Smooth muscle cell (in vitro differentiated cells): ENCODE measurements at regions not wholly inside any gene's neighbourhood (a gene's known extent, or its start where the extent isn't known, plus 50 kb on each side); places are given as distances from the start of the nearest gene placed in this dataset.

ENCODE experiments used
- DNase-seq: peaks from one replicate; lab custom pipeline; 2025; ENCODE audit not compliant: unreplicated experiment; lab: John Stamatoyannopoulos, UW
- H2AFZ ChIP-seq: fragments of 200-600 bp; sonication (generic); 2 replicates; pipeline ENCODE4 v1.6.0; 2016; ENCODE audit warnings: antibody characterized with exemption, low read depth, mild to moderate bottlenecking
- H3F3A ChIP-seq: fragments of 200-600 bp; sonication (generic); 2 replicates; pipeline ENCODE4 v1.6.0; 2017; ENCODE audit warnings: antibody characterized with exemption, low read depth
- H3K27ac ChIP-seq: fragments of 200-600 bp; sonication (generic); 2 replicates; pipeline ENCODE4 v1.5.1; 2016; ENCODE audit warnings: low read depth, mild to moderate bottlenecking
- H3K27me3 ChIP-seq: fragments of 200-600 bp; sonication (generic); 2 replicates; pipeline ENCODE4 v1.6.1; 2016; ENCODE audit warnings: low read depth, mild to moderate bottlenecking
- H3K36me3 ChIP-seq: fragments of 200-600 bp; sonication (generic); 2 replicates; pipeline ENCODE4 v1.5.1; 2016; ENCODE audit warnings: low read depth
- H3K4me1 ChIP-seq: fragments of 200-600 bp; sonication (generic); 2 replicates; pipeline ENCODE4 v1.5.1; 2016; ENCODE audit warnings: low read depth
- H3K4me2 ChIP-seq: fragments of 200-600 bp; sonication (generic); 2 replicates; pipeline ENCODE4 v1.6.0; 2016; ENCODE audit warnings: mild to moderate bottlenecking
- H3K4me3 ChIP-seq: fragments of 200-600 bp; sonication (generic); 2 replicates; pipeline ENCODE4 v1.5.1; 2016; ENCODE audit warnings: mild to moderate bottlenecking
- H3K79me2 ChIP-seq: fragments of 200-600 bp; sonication (generic); 2 replicates; pipeline ENCODE4 v1.6.0; 2016; ENCODE audit warnings: low read depth, mild to moderate bottlenecking
- H3K9ac ChIP-seq: fragments of 200-600 bp; sonication (generic); 2 replicates; pipeline ENCODE4 v1.6.0; 2016; ENCODE audit warnings: low read depth
- H3K9me3 ChIP-seq: fragments of 200-600 bp; sonication (generic); replicated peaks from 2 replicates; pipeline ENCODE4 v1.5.1; 2016; ENCODE audit warnings: low read depth
- H4K20me1 ChIP-seq: fragments of 200-600 bp; sonication (generic); 2 replicates; pipeline ENCODE4 v1.6.0; 2016; ENCODE audit warnings: low read depth
- CTCF ChIP-seq: fragments of 200-600 bp; sonication (generic); IDR thresholded peaks from 2 replicates; pipeline ENCODE4 v1.5.1; 2017; ENCODE audit warnings: borderline replicate concordance, mild to moderate bottlenecking, antibody characterized with exemption; ENCODE audit not compliant: insufficient read depth, poor library complexity, severe bottlenecking
- WGBS: methylation state at CpG from one replicate; pipeline ENCODE4 v1.1.7; 2016; ENCODE audit warnings: low lambda C conversion rate; 5-methylcytosine and 5-hydroxymethylcytosine counted together

DNA sequence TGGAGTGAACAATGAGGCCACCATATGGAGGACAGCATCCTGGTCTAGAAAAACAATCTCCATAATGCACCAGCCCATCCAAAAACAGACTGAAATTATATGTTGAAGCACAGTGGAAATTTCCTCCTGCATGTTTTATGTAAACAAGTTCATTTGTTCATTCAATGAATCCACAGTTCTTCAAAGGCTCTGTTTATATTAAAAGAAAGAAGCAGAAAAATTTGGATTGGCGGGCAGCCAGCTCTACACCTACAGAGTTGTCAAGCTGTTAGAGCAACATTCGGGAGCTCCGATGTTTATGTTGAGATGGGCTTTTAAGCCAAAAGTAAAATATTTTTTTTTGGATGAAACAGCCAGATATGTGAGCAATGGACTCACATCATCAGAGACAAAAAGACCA lies 395.3 kb upstream of the SULF2 start:
- no peak for DNase-seq
- Histone ChIP-seq H3K4me3 (no peak overlapping the region), H4K20me1 (no peaks in the 10 kb centered on the region), H3K4me2 (peak overlapping the region; percentile 20), H3K9ac (no peak overlapping the region), H3F3A (no peaks in the 10 kb centered on the region), H3K9me3 (no peaks in the 10 kb centered on the region), H3K27me3 (no peaks in the 10 kb centered on the region), H3K36me3 (no peaks in the 10 kb centered on the region), H3K27ac (peak overlapping the region; percentile 46), H2AFZ (no peak overlapping the region), H3K79me2 (no peaks in the 10 kb centered on the region), H3K4me1 (peaks cover 14% of the 10 kb centered on the region)
- WGBS, result 47% methylated on average over 3 of the region's 3 CpGs
- TF ChIP-seq CTCF, result no peak

DNA sequence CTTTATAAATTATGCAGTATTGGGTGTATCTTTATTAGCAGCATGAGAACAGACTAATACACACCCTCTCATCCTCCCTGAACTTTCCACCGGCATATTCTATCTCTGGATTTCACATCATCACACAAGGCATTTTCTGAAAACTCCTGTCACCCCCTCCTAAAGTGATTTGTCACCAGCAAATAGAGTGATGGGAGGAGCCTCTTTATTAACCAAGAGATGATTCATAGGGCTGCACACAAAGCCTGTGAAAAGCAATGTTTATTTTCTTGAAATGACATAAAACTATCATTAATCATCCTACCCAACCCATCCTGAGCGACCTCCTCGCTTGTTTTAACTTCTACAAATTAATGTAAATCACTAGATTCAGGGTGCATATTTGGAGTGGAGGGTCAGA lies 394.7 kb upstream of the SULF2 start:
- WGBS, result 19% methylated on average over 3 of the region's 3 CpGs
- DNase-seq, result no peak
- Histone ChIP-seq H2AFZ (no peak overlapping the region), H3K27me3 (no peaks in the 10 kb centered on the region), H3K36me3 (no peaks in the 10 kb centered on the region), H4K20me1 (no peaks in the 10 kb centered on the region), H3F3A (no peaks in the 10 kb centered on the region), H3K9me3 (no peaks in the 10 kb centered on the region), H3K4me1 (peaks cover 14% of the 10 kb centered on the region), H3K4me3 (no peak overlapping the region), H3K27ac (peak overlapping the region; percentile 46), H3K9ac (no peak overlapping the region), H3K79me2 (no peaks in the 10 kb centered on the region), H3K4me2 (peak overlapping the region; percentile 20)
- no peak for TF ChIP-seq CTCF

DNA sequence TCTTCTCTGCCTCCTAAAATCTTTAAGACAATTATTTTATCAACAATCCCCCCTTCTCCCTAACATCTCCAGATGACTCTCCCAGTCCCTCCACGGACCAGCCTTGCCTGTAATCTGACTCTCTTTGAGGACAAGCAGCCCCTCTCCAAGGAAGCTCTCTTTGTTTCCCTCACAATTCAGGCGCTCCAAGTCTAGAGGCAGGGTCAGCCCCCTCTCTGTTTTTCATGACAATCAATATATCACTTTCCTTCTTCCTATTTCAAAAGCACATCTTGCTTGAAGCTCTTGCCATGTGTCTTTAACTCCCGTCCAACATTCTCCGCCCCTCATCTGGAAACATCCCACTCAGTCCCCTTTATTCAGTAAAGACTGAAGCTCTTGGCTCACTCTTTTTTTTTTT lies 393.4 kb upstream of the SULF2 start:
- Histone ChIP-seq H3K4me2 (no peak overlapping the region), H3K4me1 (peaks cover 9% of the 10 kb centered on the region)

More for the DNA sequence above, 393.4 kb upstream of the SULF2 start:
- no peak for TF ChIP-seq CTCF
- no peaks in the 10 kb centered on the region for H3K9me3 ChIP-seq
- WGBS, result 60% methylated on average over 4 of the region's 4 CpGs
- no peak overlapping the region for H3K27ac ChIP-seq
- no peaks in the 10 kb centered on the region for H3K36me3 ChIP-seq
- H3K27me3 ChIP-seq, result no peaks in the 10 kb centered on the region
- DNase-seq, result no peak
- H3K4me3 ChIP-seq, result no peak overlapping the region
- H3K9ac ChIP-seq, result no peak overlapping the region
- H3K79me2 ChIP-seq, result no peaks in the 10 kb centered on the region
- H3F3A ChIP-seq, result no peaks in the 10 kb centered on the region
- no peaks in the 10 kb centered on the region for H4K20me1 ChIP-seq
- H2AFZ ChIP-seq, result no peak overlapping the region
